ENCODE measurements at regions not wholly inside any gene's neighbourhood (a gene's known extent, or its start where the extent isn't known, plus 50 kb on each side); places are given as distances from the start of the nearest gene placed in this dataset.

GRCh38 chr13:87536899-87537298, 134.3 kb upstream of the SLITRK5 start:
- TF ChIP-seq CTCF (IDR thresholded peaks at IDR 0.05) (no peak), POLR2A (IDR thresholded peaks at IDR 0.05) (no peak), EP300 (IDR thresholded peaks at IDR 0.05) (no peak)

All from sigmoid colon (tissue), 4 donors.